PC-9 (cell line): ENCODE measurements at regions not wholly inside any gene's neighbourhood (a gene's known extent, or its start where the extent isn't known, plus 50 kb on each side); places are given as distances from the start of the nearest gene placed in this dataset.

Experiments used
- CTCF ChIP-seq: fragments of 200-600 bp; sonication (generic); conservative IDR thresholded peaks from 2 replicates; pipeline ENCODE4 v1.6.1; 2017; ENCODE audit warnings: mixed run types, antibody characterized with exemption, mild to moderate bottlenecking, moderate library complexity
- EZH2 ChIP-seq: fragments of 200-600 bp; sonication (generic); IDR thresholded peaks from 2 replicates; pipeline ENCODE4 v1.8.0; 2017; ENCODE audit warnings: antibody characterized with exemption, low read depth

GRCh38 chr17:73990290-73990689 lies 213.2 kb upstream of the RPL38 start:
- TF ChIP-seq CTCF (no peak), EZH2 (no peak)
